K562 (cell line): ENCODE measurements at regions not wholly inside any gene's neighbourhood (a gene's known extent, or its start where the extent isn't known, plus 50 kb on each side); places are given as distances from the start of the nearest gene placed in this dataset.

Experiments
- ATAC-seq: fragments of 200-7000 bp; cut with Tn5 transposase; 3 replicates; pipeline ENCODE4 v1.9.1; 2020; ENCODE audit warnings: moderate library complexity
- BruUV-seq: library from RNA; stranded (reverse); fragments of 400-500 nt; replicated peaks from 2 replicates; lab custom pipeline; 2021; lab: Mats Ljungman, UMichigan
- CTCF ChIA-PET: fragments of 300-600 bp; formaldehyde crosslinking; extraction: SDS; loops from one replicate; lab custom pipeline; 2021; ENCODE audit warnings: low intra/inter-chr PET ratio; lab: Yijun Ruan, JAX
- POLR2A ChIA-PET: fragments of 300-600, 350-650 bp; sonication (Branson Sonifier 250); formaldehyde crosslinking; extraction: SDS; loops from one replicate; lab custom pipeline; 2021; ENCODE audit warnings: antibody characterized with exemption, inconsistent platforms; lab: Yijun Ruan, JAX
- DNase-seq, 4 experiments: peaks; one replicate each; pipeline versions ENCODE4 v3.0.0 to v3.0.0-alpha.2; 2011 to 2018; ENCODE audit warnings: low spot score in 3 of 4, mixed read lengths in 3 of 4; ENCODE audit errors: extremely low read depth in 1 of 4
- FAIRE-seq: peaks from 2 replicates; lab custom pipeline; 2011; peaks lifted over from hg19 to GRCh38; lab: Jason Lieb, UNC
- H2AFZ ChIP-seq: 2 replicates; pipeline ENCODE4 v1.6.0; 2011; ENCODE audit warnings: low read depth, low read length, control low read depth, inconsistent platforms
- H3K27ac ChIP-seq: fragments of 200-600 bp; 3 replicates; pipeline ENCODE4 v1.8.0; 2011; ENCODE audit warnings: low read depth, mild to moderate bottlenecking, control low read depth, inconsistent platforms, low read length, moderate library complexity, mixed read lengths; ENCODE audit errors: extremely low read depth
- H3K27me3 ChIP-seq, 2 experiments: fragments of 300-600 bp in 1 of 2; 2 replicates in 1 of 2; 3 replicates in 1 of 2; pipeline versions ENCODE4 v1.6.0 to v1.8.0; 2011; ENCODE audit warnings: inconsistent platforms in 2 of 2, low read length in 2 of 2, mild to moderate bottlenecking in 1 of 2, mixed read lengths in 1 of 2, moderate library complexity in 1 of 2; ENCODE audit not compliant: control insufficient read depth in 2 of 2, insufficient read depth in 2 of 2
- H3K36me3 ChIP-seq: fragments of 300-600 bp; 3 replicates; pipeline ENCODE4 v1.8.0; 2011; ENCODE audit warnings: mild to moderate bottlenecking, low read length, inconsistent platforms; ENCODE audit not compliant: control insufficient read depth, insufficient read depth
- H3K4me1 ChIP-seq, 2 experiments: fragments of 200-600 bp in 1 of 2; replicated peaks in 1 of 2; 2 replicates in 1 of 2; 3 replicates in 1 of 2; pipeline versions ENCODE4 v1.5.1 to v1.8.0; 2011; ENCODE audit warnings: inconsistent platforms in 2 of 2, low read length in 2 of 2, mild to moderate bottlenecking in 1 of 2, mixed read lengths in 1 of 2, moderate library complexity in 1 of 2; ENCODE audit not compliant: control insufficient read depth in 2 of 2, insufficient read depth in 2 of 2
- H3K4me2 ChIP-seq: 2 replicates; pipeline ENCODE4 v1.6.1; 2011; ENCODE audit warnings: low read length, control low read depth, inconsistent platforms, mixed read lengths; ENCODE audit not compliant: insufficient read depth
- H3K4me3 ChIP-seq: fragments of 200-600 bp; sonication (generic), shearing (Covaris generic); 2 replicates; pipeline ENCODE4 v1.5.1; 2016; ENCODE audit warnings: control low read depth, inconsistent platforms
- H3K79me2 ChIP-seq: fragments of 200-600 bp; 3 replicates; pipeline ENCODE4 v1.8.0; 2011; ENCODE audit warnings: low read length, inconsistent platforms; ENCODE audit not compliant: control insufficient read depth, insufficient read depth
- H3K9ac ChIP-seq, 2 experiments: 2 replicates each; pipeline versions ENCODE4 v1.6.0 to v1.6.1; 2011; ENCODE audit warnings: low read depth in 2 of 2, low read length in 2 of 2, control low read depth in 1 of 2, inconsistent platforms in 1 of 2, mild to moderate bottlenecking in 1 of 2, mixed read lengths in 1 of 2; ENCODE audit not compliant: insufficient read depth in 1 of 2
- H3K9me1 ChIP-seq: one replicate; pipeline ENCODE4 v1.6.0; 2011; ENCODE audit warnings: inconsistent platforms, mild to moderate bottlenecking, low read length, moderate library complexity; ENCODE audit not compliant: control insufficient read depth, insufficient read depth
- H3K9me3 ChIP-seq: replicated peaks from 2 replicates; pipeline ENCODE4 v1.5.1; 2011; ENCODE audit warnings: low read depth, low read length, inconsistent platforms; ENCODE audit not compliant: control insufficient read depth, insufficient read depth
- H4K20me1 ChIP-seq: replicated peaks from 2 replicates; pipeline ENCODE4 v1.6.1; 2011; ENCODE audit warnings: low read length, inconsistent platforms, mixed read lengths; ENCODE audit not compliant: control insufficient read depth, insufficient read depth
- ELF4 ChIP-seq: fragments of 450-650 bp; formaldehyde crosslinking; IDR thresholded peaks from 2 replicates; pipeline ENCODE4 v1.4.0; 2022; ENCODE audit warnings: missing genetic modification characterization
- MAFF ChIP-seq: IDR thresholded peaks from 2 replicates; pipeline ENCODE4 v1.6.1; 2012; ENCODE audit warnings: low read length, improper control_type of control experiment
- SMAD2 ChIP-seq: fragments of 150-350 bp; IDR thresholded peaks from 2 replicates; pipeline ENCODE4 v1.6.1; 2014; ENCODE audit warnings: low read depth, mild to moderate bottlenecking, low read length
- ZNF668 ChIP-seq: fragments of 250-450 bp; sonication (Bioruptor Pico); IDR thresholded peaks from 2 replicates; pipeline ENCODE4 v1.8.0; 2022; ENCODE audit warnings: mild to moderate bottlenecking, inconsistent platforms
- ZNF695 ChIP-seq: fragments of 450-650 bp; formaldehyde crosslinking; IDR thresholded peaks from 2 replicates; pipeline ENCODE4 v1.4.0; 2020; ENCODE audit warnings: mild to moderate bottlenecking, moderate library complexity
- whole genome bisulfite sequencing: fragments of 100-300 bp; shearing (Covaris generic); methylation state at CpG from one replicate; pipeline ENCODE4 v1.1.6; 2016; ENCODE audit warnings: low coverage, mixed read lengths; ENCODE audit not compliant: insufficient coverage; ENCODE audit errors: missing lambda C conversion rate; 5-methylcytosine and 5-hydroxymethylcytosine counted together
- in situ Hi-C: fragments of 300-500 bp; cut with MboI; formaldehyde crosslinking; loops from 4 replicates; pipeline ENCODE4 v1.15.0; 2018; ENCODE audit warnings: inconsistent platforms, mixed read lengths
- intact Hi-C: fragments of 100-400 bp; cut with micrococcal nuclease; formaldehyde crosslinking; loops from 2 replicates; pipeline ENCODE4 v1.14.2; 2022
- TF ChIP-seq, protein P1 (sequence below), 2 experiments: fragments of 450-650 bp in 1 of 2; sonication (generic) in 1 of 2; formaldehyde crosslinking; conservative IDR thresholded peaks; 2 replicates each; pipeline versions ENCODE4 v1.4.0 to v1.8.1; 2020 to 2022; ENCODE audit warnings: mild to moderate bottlenecking in 1 of 2, missing genetic modification reagents in 1 of 2

GRCh38 chr14:43308421-43309110 lies 1198.5 kb downstream of the FSCB start:
- no TSS peak for BruUV-seq
- no peak overlapping the region for H3K4me2 ChIP-seq
- no peak overlapping the region for H3K27ac ChIP-seq
- in situ Hi-C loops: no loop called here
- intact Hi-C loops: no loop called here
- no peaks in the 10 kb centered on the region for H3K27me3 ChIP-seq
- H3K4me1 ChIP-seq: no peaks in the 10 kb centered on the region
- ATAC-seq (no peak), FAIRE-seq (no peak), DNase-seq (no peak)
- H2AFZ ChIP-seq: no peak overlapping the region
- no peaks in the 10 kb centered on the region for H3K36me3 ChIP-seq
- ChIA-PET CTCF (interaction anchor here (0.7 kb wide), 1 partner anchor 804 kb away, joined by 3 read pairs; no protein-coding TSS in a partner anchor), POLR2A (no interaction called here)
- H3K9me1 ChIP-seq: no peaks in the 10 kb centered on the region
- no peaks in the 10 kb centered on the region for H4K20me1 ChIP-seq
- H3K4me3 ChIP-seq: no peak overlapping the region
- TF ChIP-seq ZNF668 (CRISPR knock-in tag): no peak
- no peak for TF ChIP-seq MAFF
- TF ChIP-seq ZNF695 (CRISPR knock-in tag): no peak
- TF ChIP-seq, protein P1, sequence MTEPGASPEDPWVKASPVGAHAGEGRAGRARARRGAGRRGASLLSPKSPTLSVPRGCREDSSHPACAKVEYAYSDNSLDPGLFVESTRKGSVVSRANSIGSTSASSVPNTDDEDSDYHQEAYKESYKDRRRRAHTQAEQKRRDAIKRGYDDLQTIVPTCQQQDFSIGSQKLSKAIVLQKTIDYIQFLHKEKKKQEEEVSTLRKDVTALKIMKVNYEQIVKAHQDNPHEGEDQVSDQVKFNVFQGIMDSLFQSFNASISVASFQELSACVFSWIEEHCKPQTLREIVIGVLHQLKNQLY (CRISPR knock-in tag; conservative IDR thresholded peaks at IDR 0.05): no peak
- no peak for TF ChIP-seq ELF4 (CRISPR knock-in tag)
- no peak for TF ChIP-seq SMAD2
- no peak overlapping the region for H3K9ac ChIP-seq
- 0% methylated on average over 3 of the region's 3 CpGs for WGBS
- H3K79me2 ChIP-seq: no peaks in the 10 kb centered on the region
- H3K9me3 ChIP-seq: no peaks in the 10 kb centered on the region
